CD14-positive monocyte (primary cell): ENCODE measurements at regions not wholly inside any gene's neighbourhood (a gene's known extent, or its start where the extent isn't known, plus 50 kb on each side); places are given as distances from the start of the nearest gene placed in this dataset.

Experiments
- DNase-seq, 3 donors: peaks; one replicate each; pipeline ENCODE4 v3.0.0-alpha.2; 2011 to 2022
- H2AFZ ChIP-seq: 2 replicates; pipeline ENCODE4 v1.6.0; 2012; ENCODE audit warnings: mild to moderate bottlenecking, low read depth, low read length, inconsistent platforms; ENCODE audit not compliant: insufficient read depth, poor library complexity, severe bottlenecking
- H3K27ac ChIP-seq, 2 donors: 1 replicate in 1 of 2; 2 replicates in 1 of 2; pipeline ENCODE4 v1.5.1; 2012 to 2013; ENCODE audit warnings: low read length in 2 of 2, control low read depth in 1 of 2, inconsistent platforms in 1 of 2, low read depth in 1 of 2, mild to moderate bottlenecking in 1 of 2
- H3K27me3 ChIP-seq, 2 donors: one replicate each; pipeline versions ENCODE4 v1.6.0 to v1.6.1; 2011 to 2013; ENCODE audit warnings: low read length in 2 of 2; ENCODE audit not compliant: control insufficient read depth in 2 of 2, insufficient read depth in 2 of 2
- H3K36me3 ChIP-seq, 2 donors: replicated peaks in 1 of 2; 1 replicate in 1 of 2; 2 replicates in 1 of 2; pipeline versions ENCODE4 v1.5.1 to v1.6.1; 2012 to 2013; ENCODE audit warnings: low read length in 2 of 2, control low read depth in 1 of 2, inconsistent platforms in 1 of 2, mild to moderate bottlenecking in 1 of 2; ENCODE audit not compliant: insufficient read depth in 2 of 2, control insufficient read depth in 1 of 2
- H3K4me1 ChIP-seq, 2 donors: 1 replicate in 1 of 2; 2 replicates in 1 of 2; pipeline versions ENCODE4 v1.5.1 to v1.6.1; 2012 to 2013; ENCODE audit warnings: low read length in 2 of 2, control low read depth in 1 of 2, inconsistent platforms in 1 of 2, mild to moderate bottlenecking in 1 of 2, moderate library complexity in 1 of 2; ENCODE audit not compliant: insufficient read depth in 2 of 2, control insufficient read depth in 1 of 2
- H3K4me2 ChIP-seq: replicated peaks from 2 replicates; pipeline ENCODE3; 2012; ENCODE audit warnings: low read length, moderate library complexity, mild to moderate bottlenecking; ENCODE audit not compliant: poor library complexity, severe bottlenecking; ENCODE audit errors: extremely low read depth
- H3K4me3 ChIP-seq, 3 experiments: fragments of 200-600 bp in 1 of 3; sonication (generic) in 1 of 3; replicated peaks in 1 of 3; 1 replicate in 2 of 3; 2 replicates in 1 of 3; pipeline ENCODE4 v1.5.1; 2011 to 2013; ENCODE audit warnings: low read length in 3 of 3, mild to moderate bottlenecking in 3 of 3, control low read depth in 2 of 3, low read depth in 2 of 3, inconsistent platforms in 1 of 3, moderate library complexity in 1 of 3
- H3K79me2 ChIP-seq: 2 replicates; pipeline ENCODE4 v1.6.0; 2012; ENCODE audit warnings: mild to moderate bottlenecking, control low read depth, inconsistent platforms, low read length, moderate library complexity; ENCODE audit not compliant: insufficient read depth
- H3K9ac ChIP-seq: 2 replicates; pipeline ENCODE4 v1.6.0; 2017; ENCODE audit warnings: low read length, mild to moderate bottlenecking; ENCODE audit not compliant: insufficient read depth, poor library complexity, severe bottlenecking
- H3K9me3 ChIP-seq, 2 donors: replicated peaks in 1 of 2; 1 replicate in 1 of 2; 2 replicates in 1 of 2; pipeline versions ENCODE4 v1.5.1 to v1.6.1; 2012 to 2013; ENCODE audit warnings: low read length in 2 of 2, control low read depth in 1 of 2; ENCODE audit not compliant: control insufficient read depth in 1 of 2, insufficient read depth in 1 of 2
- H4K20me1 ChIP-seq: 2 replicates; pipeline ENCODE4 v1.6.0; 2012; ENCODE audit warnings: mild to moderate bottlenecking, low read length, control low read depth, moderate library complexity; ENCODE audit not compliant: insufficient read depth
- H3K27ac Mint-ChIP-seq, 7 donors: one replicate each; pipeline ENCODE4 v1.8.0; 2020; ENCODE audit warnings: mild to moderate bottlenecking in 7 of 7, mixed read lengths in 7 of 7, moderate library complexity in 6 of 7, inconsistent platforms in 2 of 7
- H3K27me3 Mint-ChIP-seq, 3 donors: one replicate each; pipeline ENCODE4 v1.8.0; 2021 to 2022; ENCODE audit warnings: low read depth in 3 of 3, mild to moderate bottlenecking in 3 of 3, mixed read lengths in 3 of 3, moderate library complexity in 3 of 3, inconsistent platforms in 1 of 3
- H3K36me3 Mint-ChIP-seq, 2 donors: one replicate each; pipeline ENCODE4 v1.8.0; 2020; ENCODE audit warnings: mixed read lengths in 2 of 2, inconsistent platforms in 1 of 2, mild to moderate bottlenecking in 1 of 2
- H3K4me1 Mint-ChIP-seq: one replicate; pipeline ENCODE4 v1.8.0; 2020; ENCODE audit warnings: mild to moderate bottlenecking, mixed read lengths
- H3K4me3 Mint-ChIP-seq, 2 donors: one replicate each; pipeline ENCODE4 v1.8.0; 2020; ENCODE audit warnings: mild to moderate bottlenecking in 2 of 2, mixed read lengths in 2 of 2, moderate library complexity in 1 of 2
- H3K9me3 Mint-ChIP-seq, 7 donors: one replicate each; pipeline ENCODE4 v1.8.0; 2020 to 2022; ENCODE audit warnings: mixed read lengths in 7 of 7, mild to moderate bottlenecking in 6 of 7, moderate library complexity in 6 of 7, inconsistent platforms in 2 of 7
- CTCF ChIP-seq: fragments of 200-600 bp; IDR thresholded peaks from one replicate; pipeline ENCODE4 v1.8.0; 2022; ENCODE audit warnings: antibody characterized with exemption, mild to moderate bottlenecking
- WGBS: methylation state at CpG from one replicate; pipeline ENCODE4 v1.1.5; 2013; ENCODE audit warnings: missing lambda C conversion rate; ENCODE audit not compliant: insufficient coverage; 5-methylcytosine and 5-hydroxymethylcytosine counted together
- intact Hi-C, 2 donors: fragments of 100-400 bp; cut with micrococcal nuclease; formaldehyde crosslinking; loops; one replicate each; pipeline versions ENCODE4 v1.15.0 to v1.15.1; 2023

- Histone ChIP-seq H3K9me3 (no peaks in the 10 kb centered on the region), H3K36me3 (no peaks in the 10 kb centered on the region), H3K4me3 (no peak overlapping the region), H2AFZ (no peak overlapping the region), H3K4me1 (no peaks in the 10 kb centered on the region), H3K4me2 (no peak overlapping the region), H3K79me2 (no peaks in the 10 kb centered on the region), H3K27ac (no peak overlapping the region), H4K20me1 (no peaks in the 10 kb centered on the region), H3K9ac (no peak overlapping the region), H3K27me3 (peaks cover 0 to 2% of the 10 kb centered on the region in 2 donors)
- no CpG with 5 or more reads among the region's 2 CpGs for WGBS
- DNase-seq: no peak
- intact Hi-C loops: no loop called here
- peaks cover 0 to 3% (median 0%) of the 10 kb centered on the region in 7 donors for H3K9me3 Mint-ChIP-seq
- no peak overlapping the region for H3K4me3 Mint-ChIP-seq
- no peaks in the 10 kb centered on the region for H3K4me1 Mint-ChIP-seq
- no peak overlapping the region for H3K27ac Mint-ChIP-seq
- TF ChIP-seq CTCF: no peak
- H3K36me3 Mint-ChIP-seq: no peaks in the 10 kb centered on the region
- peaks cover 0 to 1% (median 0%) of the 10 kb centered on the region in 3 donors for H3K27me3 Mint-ChIP-seq
Measured at GRCh38 chr2:145930318-145930717, 1410.4 kb upstream of the ZEB2 start.

GRCh38 chr2:145927131-145927950, 1407.4 kb upstream of the ZEB2 start:
- H2AFZ ChIP-seq: no peak overlapping the region
- intact Hi-C loops: no loop called here
- 100% methylated on average over 2 of the region's 5 CpGs for WGBS

More at GRCh38 chr2:145927131-145927950, 1407.4 kb upstream of the ZEB2 start:
- no peaks in the 10 kb centered on the region for H4K20me1 ChIP-seq
- no peaks in the 10 kb centered on the region for H3K36me3 ChIP-seq
- no peak for TF ChIP-seq CTCF
- Mint-ChIP-seq H3K4me3 (no peak overlapping the region), H3K4me1 (no peaks in the 10 kb centered on the region), H3K27ac (no peak overlapping the region), H3K9me3 (no peaks in the 10 kb centered on the region), H3K27me3 (peaks cover 0 to 5% (median 1%) of the 10 kb centered on the region in 3 donors), H3K36me3 (no peaks in the 10 kb centered on the region)
- H3K27ac ChIP-seq: no peak overlapping the region
- H3K27me3 ChIP-seq: peaks cover 0 to 2% of the 10 kb centered on the region in 2 donors
- no peak for DNase-seq
- H3K9me3 ChIP-seq: no peaks in the 10 kb centered on the region
- no peaks in the 10 kb centered on the region for H3K4me1 ChIP-seq
- H3K4me2 ChIP-seq: no peak overlapping the region
- no peak overlapping the region for H3K9ac ChIP-seq
- no peak overlapping the region for H3K4me3 ChIP-seq
- H3K79me2 ChIP-seq: no peaks in the 10 kb centered on the region
